ENCODE measurements at regions not wholly inside any gene's neighbourhood (a gene's known extent, or its start where the extent isn't known, plus 50 kb on each side); places are given as distances from the start of the nearest gene placed in this dataset.
"Not testable (repeated sequence)": the region's sequence is repeated elsewhere in the genome, so short reads cannot be mapped to it uniquely, and the experiment has no call there.

- H3K27me3 Mint-ChIP-seq (ENCODE audit: insufficient read depth, unreplicated experiment), result no peaks in the 10 kb centered on the region
- no TSS peak for BruUV-seq (replicated peaks)
- POLR2A ChIA-PET, result no interaction called here
- no peaks in the 10 kb centered on the region for H3K36me3 Mint-ChIP-seq (ENCODE audit: insufficient read depth, unreplicated experiment)
- H3K27ac Mint-ChIP-seq (ENCODE audit: low read depth, unreplicated experiment), result no peak overlapping the region
- H3K9me3 Mint-ChIP-seq (ENCODE audit: unreplicated experiment), result no peaks in the 10 kb centered on the region
- DNase-seq (ENCODE audit: unreplicated experiment), result no peak
- no peak for TF ChIP-seq CTCF (IDR thresholded peaks at IDR 0.05; ENCODE audit: unreplicated experiment)
- H3K4me1 Mint-ChIP-seq (ENCODE audit: insufficient read depth, unreplicated experiment), result peaks cover 10% of the 10 kb centered on the region
- H3K4me3 Mint-ChIP-seq (ENCODE audit: unreplicated experiment), result no peak overlapping the region
- intact Hi-C loops (cut with micrococcal nuclease), result no loop called here
- CTCF ChIA-PET, result interaction anchor here (0.6 kb wide), 1 partner anchor 669 kb away, joined by 4 read pairs; no protein-coding TSS in a partner anchor
These were observed 325.2 kb downstream of the PLPP3 start for GRCh38 chr1:56254130-56254529.

- CTCF ChIA-PET, result no interaction called here
- Mint-ChIP-seq H3K27me3 (ENCODE audit: insufficient read depth, unreplicated experiment) (no peaks in the 10 kb centered on the region), H3K36me3 (ENCODE audit: insufficient read depth, unreplicated experiment) (no peaks in the 10 kb centered on the region), H3K4me3 (ENCODE audit: unreplicated experiment) (no peak overlapping the region), H3K9me3 (ENCODE audit: unreplicated experiment) (no peaks in the 10 kb centered on the region), H3K4me1 (ENCODE audit: insufficient read depth, unreplicated experiment) (peaks cover 6% of the 10 kb centered on the region), H3K27ac (ENCODE audit: low read depth, unreplicated experiment) (no peak overlapping the region)
- no peak for TF ChIP-seq CTCF (IDR thresholded peaks at IDR 0.05; ENCODE audit: unreplicated experiment)
- intact Hi-C loops (cut with micrococcal nuclease), result no loop called here
- POLR2A ChIA-PET, result no interaction called here
- no TSS peak for BruUV-seq (replicated peaks)
- no peak for DNase-seq (ENCODE audit: unreplicated experiment)
These were observed 328.6 kb downstream of the PLPP3 start for GRCh38 chr1:56250809-56251208.

GRCh38 chr1:56249234-56249633, 330.1 kb downstream of the PLPP3 start:
- no peak overlapping the region for H3K4me3 Mint-ChIP-seq (ENCODE audit: unreplicated experiment)
- no peaks in the 10 kb centered on the region for H3K9me3 Mint-ChIP-seq (ENCODE audit: unreplicated experiment)
- H3K27ac Mint-ChIP-seq (ENCODE audit: low read depth, unreplicated experiment), result no peak overlapping the region
- TF ChIP-seq CTCF (IDR thresholded peaks at IDR 0.05; ENCODE audit: unreplicated experiment), result no peak
- POLR2A ChIA-PET, result interaction anchor here (0.7 kb wide), 1 partner anchor 350 kb away, joined by 4 read pairs; no protein-coding TSS in a partner anchor
- CTCF ChIA-PET, result no interaction called here
- intact Hi-C loops (cut with micrococcal nuclease), result no loop called here
- no peak for DNase-seq (ENCODE audit: unreplicated experiment)
- H3K4me1 Mint-ChIP-seq (ENCODE audit: insufficient read depth, unreplicated experiment), result no peaks in the 10 kb centered on the region
- no peaks in the 10 kb centered on the region for H3K36me3 Mint-ChIP-seq (ENCODE audit: insufficient read depth, unreplicated experiment)
- no peaks in the 10 kb centered on the region for H3K27me3 Mint-ChIP-seq (ENCODE audit: insufficient read depth, unreplicated experiment)
- BruUV-seq (replicated peaks), result no TSS peak

- CTCF ChIA-PET, result no interaction called here
- no peak for DNase-seq (ENCODE audit: unreplicated experiment)
- no peak for TF ChIP-seq CTCF (IDR thresholded peaks at IDR 0.05; ENCODE audit: unreplicated experiment)
- POLR2A ChIA-PET, result no interaction called here
- Mint-ChIP-seq H3K36me3 (ENCODE audit: insufficient read depth, unreplicated experiment) (no peaks in the 10 kb centered on the region), H3K27me3 (ENCODE audit: insufficient read depth, unreplicated experiment) (no peaks in the 10 kb centered on the region), H3K4me3 (ENCODE audit: unreplicated experiment) (no peak overlapping the region), H3K9me3 (ENCODE audit: unreplicated experiment) (no peaks in the 10 kb centered on the region), H3K27ac (ENCODE audit: low read depth, unreplicated experiment) (no peak overlapping the region), H3K4me1 (ENCODE audit: insufficient read depth, unreplicated experiment) (no peaks in the 10 kb centered on the region)
- intact Hi-C loops (cut with micrococcal nuclease), result no loop called here
- no TSS peak for BruUV-seq (replicated peaks)
These were observed 331.2 kb downstream of the PLPP3 start for GRCh38 chr1:56248138-56248537.

- H3K9me3 Mint-ChIP-seq (ENCODE audit: unreplicated experiment); DNase-seq (ENCODE audit: unreplicated experiment); CTCF ChIA-PET; intact Hi-C loops (cut with micrococcal nuclease); H3K27ac Mint-ChIP-seq (ENCODE audit: low read depth, unreplicated experiment); BruUV-seq (replicated peaks); H3K27me3 Mint-ChIP-seq (ENCODE audit: insufficient read depth, unreplicated experiment); H3K4me1 Mint-ChIP-seq (ENCODE audit: insufficient read depth, unreplicated experiment); H3K4me3 Mint-ChIP-seq (ENCODE audit: unreplicated experiment); H3K36me3 Mint-ChIP-seq (ENCODE audit: insufficient read depth, unreplicated experiment); POLR2A ChIA-PET: not testable (repeated sequence)
These were observed 332.6 kb downstream of the PLPP3 start for GRCh38 chr1:56246726-56247125.

Data from MCF 10A (cell line).